H1 (cell line): ENCODE measurements at regions not wholly inside any gene's neighbourhood (a gene's known extent, or its start where the extent isn't known, plus 50 kb on each side); places are given as distances from the start of the nearest gene placed in this dataset.

ENCODE experiments used
- CEBPB ChIP-seq: IDR thresholded peaks from 2 replicates; pipeline ENCODE4 v1.6.1; 2012; ENCODE audit warnings: low read depth, low read length
- CREB1 ChIP-seq: IDR thresholded peaks from 2 replicates; pipeline ENCODE4 v1.6.1; 2012; ENCODE audit warnings: inconsistent platforms
- GABPA ChIP-seq: IDR thresholded peaks from 2 replicates; pipeline ENCODE4 v1.6.1; 2011; ENCODE audit warnings: mild to moderate bottlenecking, low read length, moderate library complexity, borderline replicate concordance; ENCODE audit not compliant: insufficient read depth
- RAD21 ChIP-seq, 2 experiments: IDR thresholded peaks in 1 of 2; conservative IDR thresholded peaks in 1 of 2; 2 replicates each; pipeline ENCODE4 v1.6.1; 2011; ENCODE audit warnings: low read depth in 2 of 2, low read length in 2 of 2, improper control_type of control experiment in 1 of 2, inconsistent platforms in 1 of 2, mild to moderate bottlenecking in 1 of 2, moderate library complexity in 1 of 2

DNA sequence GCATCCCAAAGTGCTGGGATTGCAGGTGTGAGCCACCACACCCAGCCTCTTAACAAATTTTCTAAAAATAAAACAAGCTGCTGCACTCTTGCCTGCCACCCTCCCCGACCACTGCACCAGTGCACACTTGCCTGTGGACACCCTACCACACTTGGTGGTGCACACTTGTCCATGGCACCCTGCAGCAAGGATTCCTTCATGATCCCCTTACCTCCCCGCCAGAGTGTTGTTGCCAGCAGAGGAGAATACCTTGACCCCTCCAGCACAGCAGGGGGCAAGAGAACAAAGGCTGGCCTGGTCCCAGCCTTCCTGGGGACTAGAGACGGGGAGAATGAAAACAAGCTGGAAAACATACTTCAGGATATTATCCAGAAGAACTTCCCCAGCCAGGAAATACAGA is 65.9 kb upstream of the KCND2 start:
- TF ChIP-seq CREB1 (no peak), GABPA (no peak), RAD21 (IDR thresholded peaks at IDR 0.05 in 1 of 2, conservative IDR thresholded peaks at IDR 0.05 in 1 of 2; ENCODE audit: low read depth in 2 of 2, low read length in 2 of 2) (no peak), CEBPB (no peak)
